ENCODE measurements at regions not wholly inside any gene's neighbourhood (a gene's known extent, or its start where the extent isn't known, plus 50 kb on each side); places are given as distances from the start of the nearest gene placed in this dataset.

GRCh38 chr9:1876891-1877496 is 138.2 kb upstream of the SMARCA2 start:
- Mint-ChIP-seq H3K27me3 (ENCODE audit: insufficient read depth) (no peaks in the 10 kb centered on the region), H3K9me3 (no peaks in the 10 kb centered on the region), H3K27ac (no peak overlapping the region), H3K4me3 (no peak overlapping the region), H3K36me3 (ENCODE audit: low read depth) (no peaks in the 10 kb centered on the region), H3K4me1 (no peaks in the 10 kb centered on the region)
- Histone ChIP-seq H3K36me3 (ENCODE audit: control insufficient read depth, insufficient read depth, low read length) (no peaks in the 10 kb centered on the region), H3K4me3 (ENCODE audit: low read length) (no peak overlapping the region), H3K27ac (ENCODE audit: low read depth, low read length) (no peak overlapping the region), H3K27me3 (ENCODE audit: control insufficient read depth, insufficient read depth, low read length, poor library complexity, severe bottlenecking) (no peaks in the 10 kb centered on the region), H3K4me1 (ENCODE audit: control insufficient read depth, insufficient read depth, low read length) (peaks cover 2% of the 10 kb centered on the region), H3K9ac (ENCODE audit: extremely low read depth, low read length, poor library complexity, severe bottlenecking) (no peak overlapping the region), H3K9me3 (ENCODE audit: control insufficient read depth, low read length) (no peaks in the 10 kb centered on the region)
- 80 to 95% methylated on average over 4 to 5 of the region's 5 CpGs for WGBS, 2 experiments (ENCODE audit: insufficient coverage in 1 of 2, insufficient read length in 1 of 2)
- no peak for DNase-seq
- no peak for TF ChIP-seq CTCF (conservative IDR thresholded peaks at IDR 0.05)

DNA sequence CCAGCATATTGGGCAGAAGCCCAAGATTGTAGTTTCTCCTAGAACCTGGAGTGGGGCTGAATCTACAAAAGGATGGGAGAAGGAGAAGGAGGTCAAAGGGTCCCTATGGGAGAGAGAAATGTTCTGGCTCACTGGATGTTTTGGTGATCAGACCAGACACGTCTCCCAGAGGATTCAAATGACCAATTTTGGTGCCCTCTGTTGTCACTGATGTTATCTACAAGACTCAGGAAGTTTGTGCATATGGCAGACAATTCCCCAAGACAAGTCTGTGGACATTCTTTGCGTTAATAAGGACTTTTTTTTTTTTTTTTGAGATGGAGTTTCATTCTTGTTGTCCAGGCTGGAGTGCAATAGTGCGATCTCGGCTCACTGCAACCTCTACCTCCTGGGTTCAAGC is 137.2 kb upstream of the SMARCA2 start:
- no peak for TF ChIP-seq CTCF (conservative IDR thresholded peaks at IDR 0.05)
- Mint-ChIP-seq H3K27me3 (ENCODE audit: insufficient read depth) (no peaks in the 10 kb centered on the region), H3K4me1 (peaks cover 2% of the 10 kb centered on the region), H3K36me3 (ENCODE audit: low read depth) (no peaks in the 10 kb centered on the region), H3K27ac (no peak overlapping the region), H3K9me3 (no peaks in the 10 kb centered on the region), H3K4me3 (no peak overlapping the region)
- Histone ChIP-seq H3K27me3 (ENCODE audit: control insufficient read depth, insufficient read depth, low read length, poor library complexity, severe bottlenecking) (no peaks in the 10 kb centered on the region), H3K9ac (ENCODE audit: extremely low read depth, low read length, poor library complexity, severe bottlenecking) (no peak overlapping the region), H3K9me3 (ENCODE audit: control insufficient read depth, low read length) (no peaks in the 10 kb centered on the region), H3K4me1 (ENCODE audit: control insufficient read depth, insufficient read depth, low read length) (no peaks in the 10 kb centered on the region), H3K36me3 (ENCODE audit: control insufficient read depth, insufficient read depth, low read length) (no peaks in the 10 kb centered on the region), H3K27ac (ENCODE audit: low read depth, low read length) (no peak overlapping the region), H3K4me3 (ENCODE audit: low read length) (no peak overlapping the region)
- no peak for DNase-seq
- WGBS, 2 experiments (ENCODE audit: insufficient coverage in 1 of 2, insufficient read length in 1 of 2) = 95 to 100% methylated on average over 1 to 4 of the region's 4 CpGs

- Histone ChIP-seq H3K9ac (ENCODE audit: extremely low read depth, low read length, poor library complexity, severe bottlenecking) (no peak overlapping the region), H3K4me1 (ENCODE audit: control insufficient read depth, insufficient read depth, low read length) (peaks cover 5% of the 10 kb centered on the region), H3K9me3 (ENCODE audit: control insufficient read depth, low read length) (no peaks in the 10 kb centered on the region), H3K36me3 (ENCODE audit: control insufficient read depth, insufficient read depth, low read length) (no peaks in the 10 kb centered on the region), H3K27ac (ENCODE audit: low read depth, low read length) (no peak overlapping the region), H3K27me3 (ENCODE audit: control insufficient read depth, insufficient read depth, low read length, poor library complexity, severe bottlenecking) (no peaks in the 10 kb centered on the region), H3K4me3 (ENCODE audit: low read length) (no peak overlapping the region)
- Mint-ChIP-seq H3K4me1 (peaks cover 10% of the 10 kb centered on the region), H3K27ac (no peak overlapping the region), H3K9me3 (no peaks in the 10 kb centered on the region), H3K36me3 (ENCODE audit: low read depth) (no peaks in the 10 kb centered on the region), H3K27me3 (ENCODE audit: insufficient read depth) (no peaks in the 10 kb centered on the region), H3K4me3 (no peak overlapping the region)
- 92 to 100% methylated on average over 1 to 3 of the region's 3 CpGs for WGBS, 2 experiments (ENCODE audit: insufficient coverage in 1 of 2, insufficient read length in 1 of 2)
- TF ChIP-seq CTCF (conservative IDR thresholded peaks at IDR 0.05) = no peak
- DNase-seq = no peak
These were observed 136.3 kb upstream of the SMARCA2 start for GRCh38 chr9:1878811-1879210.

Data from endodermal cell (in vitro differentiated cells).